ENCODE measurements at regions not wholly inside any gene's neighbourhood (a gene's known extent, or its start where the extent isn't known, plus 50 kb on each side); places are given as distances from the start of the nearest gene placed in this dataset.

DNA sequence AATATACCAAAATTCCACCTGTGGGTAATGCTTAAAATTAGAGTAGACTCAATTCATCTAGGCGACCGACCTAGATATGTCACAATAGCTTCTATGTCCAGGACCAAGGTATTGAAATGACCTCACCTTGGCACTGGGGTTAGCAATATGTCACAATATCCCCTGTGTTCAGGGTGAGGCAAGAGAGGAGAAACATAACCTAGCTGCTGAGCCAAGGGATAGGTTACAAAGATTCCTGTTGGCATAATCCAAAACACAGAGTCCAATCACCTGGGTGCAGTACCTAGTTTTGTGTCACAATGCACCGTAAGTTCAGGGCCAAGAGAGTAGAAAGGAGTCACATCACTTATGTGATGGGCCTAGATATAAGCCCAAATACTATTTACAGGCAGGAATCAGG lies 957.5 kb upstream of the TSPY4 start:
- in situ Hi-C loops (cut with MboI; ENCODE audit: low sequenced_read_pairs, unreplicated experiment): no loop called here
- TF ChIP-seq CTCF (IDR thresholded peaks at IDR 0.05; ENCODE audit: borderline replicate concordance, control extremely low read depth, extremely low read depth, insufficient read depth, missing control alignments): no peak

GRCh38 chrY:8381425-8381824 lies 955.8 kb upstream of the TSPY4 start:
- DNase-seq (ENCODE audit: low spot score): no peak
- in situ Hi-C loops (cut with MboI; ENCODE audit: low sequenced_read_pairs, unreplicated experiment): no loop called here
- TF ChIP-seq CTCF (IDR thresholded peaks at IDR 0.05; ENCODE audit: borderline replicate concordance, control extremely low read depth, extremely low read depth, insufficient read depth, missing control alignments): no peak

More for the DNA sequence above, 957.5 kb upstream of the TSPY4 start:
- DNase-seq (ENCODE audit: low spot score): no peak

- TF ChIP-seq CTCF (IDR thresholded peaks at IDR 0.05; ENCODE audit: borderline replicate concordance, control extremely low read depth, extremely low read depth, insufficient read depth, missing control alignments): no peak
- in situ Hi-C loops (cut with MboI; ENCODE audit: low sequenced_read_pairs, unreplicated experiment): no loop called here
Measured at GRCh38 chrY:8386053-8386452, 951.2 kb upstream of the TSPY4 start.

DNA sequence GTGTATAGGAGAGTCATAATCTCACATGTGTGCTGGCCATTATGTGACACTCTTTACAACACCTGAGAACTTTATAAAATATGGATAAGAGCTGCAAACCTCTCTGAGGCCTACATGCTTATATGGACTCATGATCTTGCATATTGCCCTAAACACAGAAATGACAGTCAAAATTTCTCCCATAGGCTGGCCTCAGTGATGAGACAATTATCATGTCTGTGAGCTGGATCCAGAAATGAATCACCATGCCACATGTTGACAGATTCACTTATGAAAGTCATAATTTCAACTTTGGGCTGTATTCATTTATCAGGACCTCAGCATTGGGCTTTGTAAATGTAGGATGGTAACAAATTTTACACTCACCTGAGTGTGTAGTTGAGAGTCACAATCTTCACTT lies 948.8 kb upstream of the TSPY4 start:
- no peak for DNase-seq (ENCODE audit: low spot score)
- in situ Hi-C loops (cut with MboI; ENCODE audit: low sequenced_read_pairs, unreplicated experiment): no loop called here
- no peak for TF ChIP-seq CTCF (IDR thresholded peaks at IDR 0.05; ENCODE audit: borderline replicate concordance, control extremely low read depth, extremely low read depth, insufficient read depth, missing control alignments)

More at GRCh38 chrY:8386053-8386452, 951.2 kb upstream of the TSPY4 start:
- no peak for DNase-seq (ENCODE audit: low spot score)

DNA sequence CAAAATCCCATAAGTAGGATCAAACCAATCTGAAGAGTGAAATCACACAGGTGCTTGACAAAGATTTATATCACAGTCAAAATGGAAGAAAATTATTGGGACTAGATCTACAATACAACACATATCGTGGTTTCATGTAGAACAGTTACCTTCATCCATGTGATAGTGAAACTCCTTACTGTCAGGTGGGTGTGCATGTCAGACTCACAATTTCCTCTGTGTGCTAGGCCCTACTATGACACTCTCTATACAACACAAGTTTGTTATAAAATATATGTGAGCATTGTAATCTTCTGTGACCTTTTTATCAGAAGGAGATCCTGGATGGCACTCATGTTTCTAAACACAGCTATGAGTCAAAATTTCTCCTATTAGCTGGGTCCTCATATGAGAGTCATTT lies 947.0 kb upstream of the TSPY4 start:
- TF ChIP-seq CTCF (IDR thresholded peaks at IDR 0.05; ENCODE audit: borderline replicate concordance, control extremely low read depth, extremely low read depth, insufficient read depth, missing control alignments): no peak
- in situ Hi-C loops (cut with MboI; ENCODE audit: low sequenced_read_pairs, unreplicated experiment): no loop called here

GRCh38 chrY:8393246-8393645 lies 944.0 kb upstream of the TSPY4 start:
- in situ Hi-C loops (cut with MboI; ENCODE audit: low sequenced_read_pairs, unreplicated experiment): no loop called here
- no peak for DNase-seq (ENCODE audit: low spot score)
- TF ChIP-seq CTCF (IDR thresholded peaks at IDR 0.05; ENCODE audit: borderline replicate concordance, control extremely low read depth, extremely low read depth, insufficient read depth, missing control alignments): no peak

More for the DNA sequence above, 947.0 kb upstream of the TSPY4 start:
- no peak for DNase-seq (ENCODE audit: low spot score)

- in situ Hi-C loops (cut with MboI; ENCODE audit: low sequenced_read_pairs, unreplicated experiment): no loop called here
- DNase-seq (ENCODE audit: low spot score): no peak
- no peak for TF ChIP-seq CTCF (IDR thresholded peaks at IDR 0.05; ENCODE audit: borderline replicate concordance, control extremely low read depth, extremely low read depth, insufficient read depth, missing control alignments)
Measured at GRCh38 chrY:8422906-8423305, 914.4 kb upstream of the TSPY4 start.
